Testis (tissue), 2 donors: ENCODE measurements at regions not wholly inside any gene's neighbourhood (a gene's known extent, or its start where the extent isn't known, plus 50 kb on each side); places are given as distances from the start of the nearest gene placed in this dataset.
"Not testable (repeated sequence)": the region's sequence is repeated elsewhere in the genome, so short reads cannot be mapped to it uniquely, and the experiment has no call there.

ENCODE experiments used
- DNase-seq: peaks from one replicate; pipeline ENCODE4 v3.0.0-alpha.2; 2019
- H3K27ac ChIP-seq, 2 donors: fragments of 200-600 bp; sonication (generic); one replicate each; pipeline ENCODE4 v1.5.1; 2019
- H3K27me3 ChIP-seq: fragments of 200-600 bp; sonication (generic); one replicate; pipeline ENCODE4 v1.5.1; 2019
- H3K36me3 ChIP-seq: fragments of 200-600 bp; sonication (generic); one replicate; pipeline ENCODE4 v1.5.1; 2017; ENCODE audit warnings: low read depth; ENCODE audit errors: missing control alignments
- H3K4me1 ChIP-seq: fragments of 200-600 bp; sonication (generic); one replicate; pipeline ENCODE4 v1.5.1; 2019
- H3K4me3 ChIP-seq, 2 donors: fragments of 200-600 bp; sonication (generic); one replicate each; pipeline ENCODE4 v1.5.1; 2017 to 2019
- H3K9me3 ChIP-seq: fragments of 200-600 bp; sonication (generic); one replicate; pipeline ENCODE4 v1.5.1; 2017
- CTCF ChIP-seq, 3 experiments: fragments of 450-650 bp in 2 of 3; fragments of 200-600 bp in 1 of 3; sonication (generic) in 1 of 3; IDR thresholded peaks; one replicate each; pipeline ENCODE4 v1.5.1; 2016 to 2019; ENCODE audit warnings: antibody characterized with exemption in 3 of 3, mild to moderate bottlenecking in 2 of 3, moderate library complexity in 1 of 3
- POLR2A ChIP-seq: fragments of 450-650 bp; IDR thresholded peaks from one replicate; pipeline ENCODE4 v1.6.1; 2017; ENCODE audit warnings: antibody characterized with exemption, mild to moderate bottlenecking, moderate library complexity
- WGBS, 2 donors: methylation state at CpG; one replicate each; pipeline ENCODE4 v1.1.5; 2018; 5-methylcytosine and 5-hydroxymethylcytosine counted together
- intact Hi-C: fragments of 100-400 bp; cut with DNase I; formaldehyde crosslinking; loops from one replicate; pipeline ENCODE4 v1.15.1; 2023; ENCODE audit warnings: low total_unique reads

- Histone ChIP-seq H3K4me1 (no peaks in the 10 kb centered on the region), H3K36me3 (no peaks in the 10 kb centered on the region), H3K27ac (no peak overlapping the region), H3K9me3 (no peaks in the 10 kb centered on the region), H3K4me3 (no peak overlapping the region), H3K27me3 (no peaks in the 10 kb centered on the region)
- 39 to 49% methylated on average over 2 of the region's 2 CpGs for WGBS, 2 donors
- intact Hi-C loops: no loop called here
- TF ChIP-seq POLR2A: no peak
- no peak for TF ChIP-seq CTCF (IDR thresholded peaks at IDR 0.05)
- DNase-seq: no peak
Measured at GRCh38 chrX:16060252-16060651, 63.1 kb upstream of the GRPR start.

DNA sequence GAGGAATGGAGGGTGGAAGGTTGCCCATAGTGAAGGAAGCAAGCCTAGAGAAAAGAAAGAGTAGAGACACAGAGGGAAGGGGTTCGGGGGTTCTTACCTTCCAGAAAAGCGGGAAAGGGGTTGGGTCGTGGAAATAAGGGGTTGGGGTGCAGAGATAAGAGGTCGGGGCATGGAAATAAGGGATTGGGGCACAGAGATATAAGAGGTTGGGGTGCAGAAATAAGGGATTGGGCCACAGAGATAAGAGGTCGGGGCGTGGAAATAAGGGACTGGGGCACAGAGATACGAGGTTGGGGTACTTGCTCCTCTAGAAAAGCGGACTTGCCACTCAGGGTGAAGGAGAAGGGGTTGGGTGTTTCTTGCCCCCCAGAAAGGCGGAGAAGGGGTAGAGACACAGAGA is 74.2 kb upstream of the GRPR start:
- H3K4me1 ChIP-seq, H3K36me3 ChIP-seq, H3K27me3 ChIP-seq, H3K4me3 ChIP-seq, H3K9me3 ChIP-seq, intact Hi-C loops, DNase-seq, H3K27ac ChIP-seq: not testable (repeated sequence)
- WGBS, 2 donors: 85 to 95% methylated on average over 9 of the region's 9 CpGs

GRCh38 chrX:16042980-16043379 is 80.4 kb upstream of the GRPR start:
- TF ChIP-seq POLR2A: no peak
- TF ChIP-seq CTCF (IDR thresholded peaks at IDR 0.05): no peak
- 57 to 67% methylated on average over 1 of the region's 1 CpG for WGBS, 2 donors
- intact Hi-C loops: no loop called here
- Histone ChIP-seq H3K27ac (no peak overlapping the region), H3K36me3 (no peaks in the 10 kb centered on the region), H3K9me3 (no peaks in the 10 kb centered on the region), H3K4me3 (no peak overlapping the region), H3K27me3 (no peaks in the 10 kb centered on the region), H3K4me1 (no peaks in the 10 kb centered on the region)
- no peak for DNase-seq

DNA sequence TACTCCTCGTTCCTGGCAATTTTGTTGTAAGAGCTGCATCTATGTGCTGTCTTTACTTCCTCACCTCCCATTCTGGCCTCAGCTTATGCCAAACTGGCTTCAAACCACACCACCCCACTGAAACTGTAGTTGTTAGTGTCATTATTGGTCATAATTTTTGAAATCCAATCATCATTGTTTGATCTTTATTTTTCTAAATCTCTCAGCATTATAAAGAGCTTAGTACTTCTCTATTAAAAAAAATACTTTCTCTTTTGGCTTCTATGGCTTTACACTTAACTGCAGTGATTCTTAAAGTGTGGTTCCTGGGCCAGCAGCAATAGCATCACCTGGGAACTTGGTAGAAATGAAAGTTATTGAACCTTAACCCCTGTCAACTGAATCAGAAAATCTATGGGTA is 83.5 kb upstream of the GRPR start:
- no peaks in the 10 kb centered on the region for H3K36me3 ChIP-seq
- 14 to 77% methylated on average over 1 of the region's 1 CpG for WGBS, 2 donors
- no peaks in the 10 kb centered on the region for H3K9me3 ChIP-seq
- no peak for DNase-seq
- no peak overlapping the region for H3K27ac ChIP-seq
- intact Hi-C loops: no loop called here
- no peaks in the 10 kb centered on the region for H3K4me1 ChIP-seq
- no peaks in the 10 kb centered on the region for H3K27me3 ChIP-seq
- H3K4me3 ChIP-seq: no peak overlapping the region
- TF ChIP-seq POLR2A (no peak), CTCF (IDR thresholded peaks at IDR 0.05) (no peak)

GRCh38 chrX:16039363-16039762 is 84.0 kb upstream of the GRPR start:
- H3K27me3 ChIP-seq: no peaks in the 10 kb centered on the region
- H3K4me3 ChIP-seq: no peak overlapping the region
- TF ChIP-seq CTCF (IDR thresholded peaks at IDR 0.05): no peak
- no peak for TF ChIP-seq POLR2A
- H3K4me1 ChIP-seq: no peaks in the 10 kb centered on the region
- no peaks in the 10 kb centered on the region for H3K36me3 ChIP-seq
- no peaks in the 10 kb centered on the region for H3K9me3 ChIP-seq
- no peak overlapping the region for H3K27ac ChIP-seq
- DNase-seq: no peak
- intact Hi-C loops: no loop called here
